ENCODE measurements at regions not wholly inside any gene's neighbourhood (a gene's known extent, or its start where the extent isn't known, plus 50 kb on each side); places are given as distances from the start of the nearest gene placed in this dataset.
A peak's percentile ranks its signal among the peaks of the same experiment; 100 is the strongest.

GRCh38 chr1:149846593-149847466 is 52.5 kb upstream of the BOLA1 start:
- peak in 1 of 2 experiments; percentile 0 for DNase-seq (ENCODE audit: low read depth in 1 of 2, low spot score in 1 of 2)
- Histone ChIP-seq H3K27ac (replicated peaks) (peak overlapping the region; percentile 90; the same call in 1 of the 2 replicates), H3K27me3 (ENCODE audit: insufficient read depth, poor library complexity, severe bottlenecking) (no peaks in the 10 kb centered on the region), H3K4me3 (replicated peaks; ENCODE audit: insufficient read depth, low read length) (no peak overlapping the region)
- TF ChIP-seq GABPA (IDR thresholded peaks at IDR 0.05; ENCODE audit: low read depth), result no peak
- no peak for TF ChIP-seq POLR2AphosphoS5 (IDR thresholded peaks at IDR 0.05; ENCODE audit: low read depth)
- no peak for TF ChIP-seq SPI1 (IDR thresholded peaks at IDR 0.05; ENCODE audit: borderline replicate concordance, low read depth)
- TF ChIP-seq REST (IDR thresholded peaks at IDR 0.05; ENCODE audit: insufficient replicate concordance, low read depth), result no peak
- no peak for TF ChIP-seq CTCF (IDR thresholded peaks at IDR 0.05; ENCODE audit: insufficient read depth, low read length)

GRCh38 chr1:149848340-149849110 is 50.8 kb upstream of the BOLA1 start:
- Histone ChIP-seq H3K27ac (replicated peaks) (peak overlapping the region; percentile 90), H3K27me3 (ENCODE audit: insufficient read depth, poor library complexity, severe bottlenecking) (no peaks in the 10 kb centered on the region), H3K4me3 (replicated peaks; ENCODE audit: insufficient read depth, low read length) (no peak overlapping the region)
- DNase-seq (ENCODE audit: low read depth in 1 of 2, low spot score in 1 of 2), result peak in 1 of 2 experiments; percentile 1
- TF ChIP-seq GABPA (IDR thresholded peaks at IDR 0.05; ENCODE audit: low read depth) (no peak), POLR2AphosphoS5 (IDR thresholded peaks at IDR 0.05; ENCODE audit: low read depth) (no peak), SPI1 (IDR thresholded peaks at IDR 0.05; ENCODE audit: borderline replicate concordance, low read depth) (peak; percentile 64; the same call in 1 of the 2 replicates), REST (IDR thresholded peaks at IDR 0.05; ENCODE audit: insufficient replicate concordance, low read depth) (no peak)

GRCh38 chr1:149849111-149849946 is 50.0 kb upstream of the BOLA1 start:
- TF ChIP-seq POLR2AphosphoS5 (IDR thresholded peaks at IDR 0.05; ENCODE audit: low read depth) (no peak), CTCF (IDR thresholded peaks at IDR 0.05; ENCODE audit: insufficient read depth, low read length) (no peak), REST (IDR thresholded peaks at IDR 0.05; ENCODE audit: insufficient replicate concordance, low read depth) (no peak), SPI1 (IDR thresholded peaks at IDR 0.05; ENCODE audit: borderline replicate concordance, low read depth) (no peak), GABPA (IDR thresholded peaks at IDR 0.05; ENCODE audit: low read depth) (no peak)
- peak in 1 of 2 experiments; percentile 1 for DNase-seq (ENCODE audit: low read depth in 1 of 2, low spot score in 1 of 2)
- Histone ChIP-seq H3K27ac (replicated peaks) (peak overlapping the region; percentile 90), H3K4me3 (replicated peaks; ENCODE audit: insufficient read depth, low read length) (peak overlapping the region; percentile 51), H3K27me3 (ENCODE audit: insufficient read depth, poor library complexity, severe bottlenecking) (no peaks in the 10 kb centered on the region)
